ENCODE measurements at regions not wholly inside any gene's neighbourhood (a gene's known extent, or its start where the extent isn't known, plus 50 kb on each side); places are given as distances from the start of the nearest gene placed in this dataset.

- H3K27ac Mint-ChIP-seq: no peak overlapping the region
- TF ChIP-seq EZH2 (IDR thresholded peaks at IDR 0.05; ENCODE audit: borderline replicate concordance, insufficient read depth, low read depth, low read length, poor library complexity, severe bottlenecking) (no peak), CTCF (IDR thresholded peaks at IDR 0.05) (no peak)
- no peak overlapping the region for H2AFZ ChIP-seq (ENCODE audit: insufficient read depth, low read depth, low read length, poor library complexity, severe bottlenecking)
- DNase-seq (no peak), ATAC-seq (ENCODE audit: low read depth) (no peak)
- H3K9me3 Mint-ChIP-seq (ENCODE audit: insufficient read depth): no peaks in the 10 kb centered on the region
- no peak overlapping the region for H3K4me3 Mint-ChIP-seq
- H3K27me3 Mint-ChIP-seq: peaks cover 11% of the 10 kb centered on the region
- CTCF ChIA-PET: no interaction called here
- no peak overlapping the region for H3K9ac ChIP-seq (ENCODE audit: low read length)
- H3K79me2 ChIP-seq (ENCODE audit: control insufficient read depth, insufficient read depth, low read length): no peaks in the 10 kb centered on the region
- POLR2A ChIA-PET: no interaction called here
- no peaks in the 10 kb centered on the region for H3K27me3 ChIP-seq (replicated peaks in 1 of 4; ENCODE audit: control extremely low read depth in 1 of 4, control insufficient read depth in 3 of 4, insufficient read depth in 4 of 4, low read length in 3 of 4)
- H4K20me1 ChIP-seq (ENCODE audit: control insufficient read depth, insufficient read depth, low read length, poor library complexity, severe bottlenecking): no peaks in the 10 kb centered on the region
- H3K4me2 ChIP-seq (replicated peaks; ENCODE audit: low read depth, low read length, poor library complexity, severe bottlenecking): no peak overlapping the region
- 100% methylated on average over 1 of the region's 1 CpG for WGBS (ENCODE audit: insufficient coverage)
- no peaks in the 10 kb centered on the region for H3K4me1 Mint-ChIP-seq
- H3K4me1 ChIP-seq (ENCODE audit: control insufficient read depth in 2 of 2, insufficient read depth in 2 of 2, low read length in 2 of 2): no peaks in the 10 kb centered on the region
- no peak overlapping the region for H3K27ac ChIP-seq (ENCODE audit: low read length in 2 of 2)
- intact Hi-C loops (cut with micrococcal nuclease): no loop called here
- H3K4me3 ChIP-seq (ENCODE audit: control extremely low read depth in 1 of 5, extremely low read depth in 1 of 5, insufficient read depth in 1 of 5, low read depth in 2 of 5, low read length in 4 of 5): no peak overlapping the region
- peaks cover 0 to 1% (median 0%) of the 10 kb centered on the region in 3 donors for H3K9me3 ChIP-seq (ENCODE audit: control extremely low read depth in 1 of 3, control insufficient read depth in 2 of 3, insufficient read depth in 1 of 3, low read length in 2 of 3)
- no peaks in the 10 kb centered on the region for H3K36me3 ChIP-seq (replicated peaks in 1 of 2; ENCODE audit: control extremely low read depth in 1 of 2, control insufficient read depth in 1 of 2, extremely low read depth in 1 of 2, insufficient read depth in 2 of 2, low read length in 1 of 2)
Observed at GRCh38 chr14:34258318-34258717, 203.7 kb downstream of the SPTSSA start.

- Histone ChIP-seq H3K4me3 (ENCODE audit: control extremely low read depth in 1 of 5, extremely low read depth in 1 of 5, insufficient read depth in 1 of 5, low read depth in 2 of 5, low read length in 4 of 5) (no peak overlapping the region), H2AFZ (ENCODE audit: insufficient read depth, low read depth, low read length, poor library complexity, severe bottlenecking) (no peak overlapping the region), H3K79me2 (ENCODE audit: control insufficient read depth, insufficient read depth, low read length) (no peaks in the 10 kb centered on the region), H3K27me3 (replicated peaks in 1 of 4; ENCODE audit: control extremely low read depth in 1 of 4, control insufficient read depth in 3 of 4, insufficient read depth in 4 of 4, low read length in 3 of 4) (no peaks in the 10 kb centered on the region), H3K27ac (ENCODE audit: low read length in 2 of 2) (no peak overlapping the region), H3K9ac (ENCODE audit: low read length) (no peak overlapping the region), H3K4me1 (ENCODE audit: control insufficient read depth in 2 of 2, insufficient read depth in 2 of 2, low read length in 2 of 2) (no peaks in the 10 kb centered on the region), H3K4me2 (replicated peaks; ENCODE audit: low read depth, low read length, poor library complexity, severe bottlenecking) (no peak overlapping the region), H3K9me3 (ENCODE audit: control extremely low read depth in 1 of 3, control insufficient read depth in 2 of 3, insufficient read depth in 1 of 3, low read length in 2 of 3) (no peaks in the 10 kb centered on the region), H4K20me1 (ENCODE audit: control insufficient read depth, insufficient read depth, low read length, poor library complexity, severe bottlenecking) (no peaks in the 10 kb centered on the region), H3K36me3 (replicated peaks in 1 of 2; ENCODE audit: control extremely low read depth in 1 of 2, control insufficient read depth in 1 of 2, extremely low read depth in 1 of 2, insufficient read depth in 2 of 2, low read length in 1 of 2) (no peaks in the 10 kb centered on the region)
- POLR2A ChIA-PET: no interaction called here
- TF ChIP-seq CTCF (IDR thresholded peaks at IDR 0.05) (no peak), EZH2 (IDR thresholded peaks at IDR 0.05; ENCODE audit: borderline replicate concordance, insufficient read depth, low read depth, low read length, poor library complexity, severe bottlenecking) (no peak)
- H3K27ac Mint-ChIP-seq: no peak overlapping the region
- intact Hi-C loops (cut with micrococcal nuclease): no loop called here
- peaks cover 11% of the 10 kb centered on the region for H3K27me3 Mint-ChIP-seq
- no peak overlapping the region for H3K4me3 Mint-ChIP-seq
- H3K9me3 Mint-ChIP-seq (ENCODE audit: insufficient read depth): no peaks in the 10 kb centered on the region
- CTCF ChIA-PET: no interaction called here
- no CpG with 5 or more reads among the region's 4 CpGs for WGBS (ENCODE audit: insufficient coverage)
- DNase-seq: no peak
- no peaks in the 10 kb centered on the region for H3K4me1 Mint-ChIP-seq
- no peak for ATAC-seq (ENCODE audit: low read depth)
Observed at GRCh38 chr14:34257505-34257904, 204.5 kb downstream of the SPTSSA start.
